NOMO-1 treated with dmso at 0.1 percent for 144 hours (cell line): ENCODE measurements at regions not wholly inside any gene's neighbourhood (a gene's known extent, or its start where the extent isn't known, plus 50 kb on each side); places are given as distances from the start of the nearest gene placed in this dataset.

Experiments
- DNase-seq: peaks from one replicate; lab custom pipeline; 2025; ENCODE audit not compliant: unreplicated experiment; lab: John Stamatoyannopoulos, UW

GRCh38 chr7:53504914-53505313 lies 469.5 kb downstream of the POM121L12 start:
- no peak for DNase-seq

GRCh38 chr7:53518319-53518718 lies 482.9 kb downstream of the POM121L12 start:
- DNase-seq: no peak

- DNase-seq: no peak
These were observed 485.4 kb downstream of the POM121L12 start for GRCh38 chr7:53520841-53521240.

- DNase-seq: no peak
These were observed 486.3 kb downstream of the POM121L12 start for GRCh38 chr7:53521638-53522184.

- no peak for DNase-seq
These were observed 504.1 kb downstream of the POM121L12 start for GRCh38 chr7:53539558-53539957.

- no peak for DNase-seq
These were observed 506.0 kb downstream of the POM121L12 start for GRCh38 chr7:53541475-53541874.

GRCh38 chr7:53542157-53542556 lies 506.7 kb downstream of the POM121L12 start:
- DNase-seq: no peak
